ENCODE measurements at regions not wholly inside any gene's neighbourhood (a gene's known extent, or its start where the extent isn't known, plus 50 kb on each side); places are given as distances from the start of the nearest gene placed in this dataset.

GRCh38 chr2:14928056-14928455 lies 295.5 kb downstream of the LRATD1 start:
- no peaks in the 10 kb centered on the region for H3K9me3 ChIP-seq (ENCODE audit: control insufficient read depth, low read depth, low read length)
- WGBS (ENCODE audit: insufficient coverage, low lambda C conversion rate): no CpG with 5 or more reads among the region's 1 CpG

GRCh38 chr2:14930441-14930840 lies 297.9 kb downstream of the LRATD1 start:
- no peak overlapping the region for H3K27ac ChIP-seq (ENCODE audit: low read length)
- H3K9me3 ChIP-seq (ENCODE audit: control insufficient read depth, low read depth, low read length): no peaks in the 10 kb centered on the region
- WGBS (ENCODE audit: insufficient coverage, low lambda C conversion rate): no CpG with 5 or more reads among the region's 2 CpGs
- no peak overlapping the region for H3K4me3 ChIP-seq (ENCODE audit: low read length)
- no peaks in the 10 kb centered on the region for H3K4me1 ChIP-seq (ENCODE audit: control insufficient read depth, insufficient read depth, low read length)
- H3K27me3 ChIP-seq (ENCODE audit: control insufficient read depth, insufficient read depth, low read length): no peaks in the 10 kb centered on the region
- H3K36me3 ChIP-seq (ENCODE audit: control insufficient read depth, insufficient read depth, low read length): no peaks in the 10 kb centered on the region
- no peak for DNase-seq

More at GRCh38 chr2:14928056-14928455, 295.5 kb downstream of the LRATD1 start:
- H3K36me3 ChIP-seq (ENCODE audit: control insufficient read depth, insufficient read depth, low read length): no peaks in the 10 kb centered on the region
- no peak overlapping the region for H3K27ac ChIP-seq (ENCODE audit: low read length)
- no peaks in the 10 kb centered on the region for H3K27me3 ChIP-seq (ENCODE audit: control insufficient read depth, insufficient read depth, low read length)
- no peaks in the 10 kb centered on the region for H3K4me1 ChIP-seq (ENCODE audit: control insufficient read depth, insufficient read depth, low read length)
- no peak overlapping the region for H3K4me3 ChIP-seq (ENCODE audit: low read length)
- no peak for DNase-seq

GRCh38 chr2:14932285-14932684 lies 299.8 kb downstream of the LRATD1 start:
- Histone ChIP-seq H3K36me3 (ENCODE audit: control insufficient read depth, insufficient read depth, low read length) (no peaks in the 10 kb centered on the region), H3K9me3 (ENCODE audit: control insufficient read depth, low read depth, low read length) (no peaks in the 10 kb centered on the region), H3K27me3 (ENCODE audit: control insufficient read depth, insufficient read depth, low read length) (no peaks in the 10 kb centered on the region), H3K4me1 (ENCODE audit: control insufficient read depth, insufficient read depth, low read length) (no peaks in the 10 kb centered on the region), H3K4me3 (ENCODE audit: low read length) (no peak overlapping the region), H3K27ac (ENCODE audit: low read length) (no peak overlapping the region)
- DNase-seq: no peak

GRCh38 chr2:14933753-14934152 lies 301.2 kb downstream of the LRATD1 start:
- no peak for DNase-seq
- H3K4me3 ChIP-seq (ENCODE audit: low read length): no peak overlapping the region
- H3K27ac ChIP-seq (ENCODE audit: low read length): no peak overlapping the region
- no peaks in the 10 kb centered on the region for H3K9me3 ChIP-seq (ENCODE audit: control insufficient read depth, low read depth, low read length)
- H3K27me3 ChIP-seq (ENCODE audit: control insufficient read depth, insufficient read depth, low read length): no peaks in the 10 kb centered on the region
- H3K36me3 ChIP-seq (ENCODE audit: control insufficient read depth, insufficient read depth, low read length): no peaks in the 10 kb centered on the region
- H3K4me1 ChIP-seq (ENCODE audit: control insufficient read depth, insufficient read depth, low read length): no peaks in the 10 kb centered on the region

GRCh38 chr2:14936426-14936825 lies 303.9 kb downstream of the LRATD1 start:
- no peak for DNase-seq
- no peaks in the 10 kb centered on the region for H3K4me1 ChIP-seq (ENCODE audit: control insufficient read depth, insufficient read depth, low read length)
- H3K27me3 ChIP-seq (ENCODE audit: control insufficient read depth, insufficient read depth, low read length): no peaks in the 10 kb centered on the region
- no peak overlapping the region for H3K4me3 ChIP-seq (ENCODE audit: low read length)
- H3K27ac ChIP-seq (ENCODE audit: low read length): no peak overlapping the region
- H3K36me3 ChIP-seq (ENCODE audit: control insufficient read depth, insufficient read depth, low read length): no peaks in the 10 kb centered on the region
- WGBS (ENCODE audit: insufficient coverage, low lambda C conversion rate): no CpG with 5 or more reads among the region's 3 CpGs
- H3K9me3 ChIP-seq (ENCODE audit: control insufficient read depth, low read depth, low read length): no peaks in the 10 kb centered on the region

- Histone ChIP-seq H3K27ac (ENCODE audit: low read length) (no peak overlapping the region), H3K9me3 (ENCODE audit: control insufficient read depth, low read depth, low read length) (no peaks in the 10 kb centered on the region), H3K36me3 (ENCODE audit: control insufficient read depth, insufficient read depth, low read length) (no peaks in the 10 kb centered on the region), H3K4me3 (ENCODE audit: low read length) (no peak overlapping the region), H3K4me1 (ENCODE audit: control insufficient read depth, insufficient read depth, low read length) (no peaks in the 10 kb centered on the region), H3K27me3 (ENCODE audit: control insufficient read depth, insufficient read depth, low read length) (no peaks in the 10 kb centered on the region)
- DNase-seq: no peak
- WGBS (ENCODE audit: insufficient coverage, low lambda C conversion rate): no CpG with 5 or more reads among the region's 3 CpGs
Measured at GRCh38 chr2:14937336-14937735, 304.8 kb downstream of the LRATD1 start.

GRCh38 chr2:14941151-14941631 lies 308.7 kb downstream of the LRATD1 start:
- H3K27ac ChIP-seq (ENCODE audit: low read length): no peak overlapping the region
- H3K4me3 ChIP-seq (ENCODE audit: low read length): no peak overlapping the region
- no peaks in the 10 kb centered on the region for H3K27me3 ChIP-seq (ENCODE audit: control insufficient read depth, insufficient read depth, low read length)
- H3K36me3 ChIP-seq (ENCODE audit: control insufficient read depth, insufficient read depth, low read length): no peaks in the 10 kb centered on the region
- H3K4me1 ChIP-seq (ENCODE audit: control insufficient read depth, insufficient read depth, low read length): no peaks in the 10 kb centered on the region
- no CpG with 5 or more reads among the region's 4 CpGs for WGBS (ENCODE audit: insufficient coverage, low lambda C conversion rate)
- H3K9me3 ChIP-seq (ENCODE audit: control insufficient read depth, low read depth, low read length): peaks cover 3% of the 10 kb centered on the region
- DNase-seq: peak; percentile 15 to 40

GRCh38 chr2:14942987-14943386 lies 310.5 kb downstream of the LRATD1 start:
- no peak overlapping the region for H3K27ac ChIP-seq (ENCODE audit: low read length)
- no peaks in the 10 kb centered on the region for H3K27me3 ChIP-seq (ENCODE audit: control insufficient read depth, insufficient read depth, low read length)
- DNase-seq: no peak
- H3K9me3 ChIP-seq (ENCODE audit: control insufficient read depth, low read depth, low read length): peaks cover 3% of the 10 kb centered on the region
- no peaks in the 10 kb centered on the region for H3K36me3 ChIP-seq (ENCODE audit: control insufficient read depth, insufficient read depth, low read length)
- no peak overlapping the region for H3K4me3 ChIP-seq (ENCODE audit: low read length)
- H3K4me1 ChIP-seq (ENCODE audit: control insufficient read depth, insufficient read depth, low read length): no peaks in the 10 kb centered on the region
- 92% methylated on average over 2 of the region's 3 CpGs for WGBS (ENCODE audit: insufficient coverage, low lambda C conversion rate)

- no peaks in the 10 kb centered on the region for H3K27me3 ChIP-seq (ENCODE audit: control insufficient read depth, insufficient read depth, low read length)
- DNase-seq: no peak
- no peaks in the 10 kb centered on the region for H3K4me1 ChIP-seq (ENCODE audit: control insufficient read depth, insufficient read depth, low read length)
- no peaks in the 10 kb centered on the region for H3K36me3 ChIP-seq (ENCODE audit: control insufficient read depth, insufficient read depth, low read length)
- WGBS (ENCODE audit: insufficient coverage, low lambda C conversion rate): 80% methylated on average over 1 of the region's 7 CpGs
- peaks cover 3% of the 10 kb centered on the region for H3K9me3 ChIP-seq (ENCODE audit: control insufficient read depth, low read depth, low read length)
- H3K27ac ChIP-seq (ENCODE audit: low read length): no peak overlapping the region
- no peak overlapping the region for H3K4me3 ChIP-seq (ENCODE audit: low read length)
Measured at GRCh38 chr2:14944562-14945346, 312.2 kb downstream of the LRATD1 start.

GRCh38 chr2:14951569-14952285 lies 319.2 kb downstream of the LRATD1 start:
- no peak for DNase-seq
- H3K27ac ChIP-seq (ENCODE audit: low read length): no peak overlapping the region
- H3K4me1 ChIP-seq (ENCODE audit: control insufficient read depth, insufficient read depth, low read length): no peaks in the 10 kb centered on the region
- no peaks in the 10 kb centered on the region for H3K36me3 ChIP-seq (ENCODE audit: control insufficient read depth, insufficient read depth, low read length)
- no peaks in the 10 kb centered on the region for H3K27me3 ChIP-seq (ENCODE audit: control insufficient read depth, insufficient read depth, low read length)
- H3K4me3 ChIP-seq (ENCODE audit: low read length): no peak overlapping the region
- H3K9me3 ChIP-seq (ENCODE audit: control insufficient read depth, low read depth, low read length): no peaks in the 10 kb centered on the region
- 80% methylated on average over 2 of the region's 5 CpGs for WGBS (ENCODE audit: insufficient coverage, low lambda C conversion rate)
